Stimulated activated CD8-positive, alpha-beta memory T cell treated with anti-CD3 and anti-CD28 coated beads, Interleukin-4, amount 100 ng/mL, for 48 hours (primary cell): ENCODE measurements at regions not wholly inside any gene's neighbourhood (a gene's known extent, or its start where the extent isn't known, plus 50 kb on each side); places are given as distances from the start of the nearest gene placed in this dataset.
"Not testable (repeated sequence)": the region's sequence is repeated elsewhere in the genome, so short reads cannot be mapped to it uniquely, and the experiment has no call there.

ENCODE experiments used
- DNase-seq: peaks from one replicate; pipeline ENCODE4 v3.0.0-alpha.2; 2020

DNA sequence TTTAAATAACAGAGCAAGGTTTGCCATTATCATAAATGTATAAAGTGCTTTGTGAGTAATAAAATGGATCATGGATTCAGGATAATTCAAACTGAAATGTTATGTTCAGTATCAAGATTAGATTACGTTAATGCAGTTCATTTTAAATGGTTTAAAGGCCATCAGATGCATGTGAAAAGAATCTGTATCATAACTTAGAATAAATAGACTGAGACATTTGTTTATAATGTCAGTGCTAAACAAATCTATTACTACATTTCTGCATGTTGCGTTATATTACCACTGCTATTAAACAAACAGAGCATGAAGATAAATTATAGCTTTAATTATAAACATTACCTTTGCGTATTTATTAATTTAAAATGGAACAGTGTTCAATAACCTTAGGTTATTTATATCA lies 160.2 kb downstream of the TOX3 start:
- no peak for DNase-seq

DNA sequence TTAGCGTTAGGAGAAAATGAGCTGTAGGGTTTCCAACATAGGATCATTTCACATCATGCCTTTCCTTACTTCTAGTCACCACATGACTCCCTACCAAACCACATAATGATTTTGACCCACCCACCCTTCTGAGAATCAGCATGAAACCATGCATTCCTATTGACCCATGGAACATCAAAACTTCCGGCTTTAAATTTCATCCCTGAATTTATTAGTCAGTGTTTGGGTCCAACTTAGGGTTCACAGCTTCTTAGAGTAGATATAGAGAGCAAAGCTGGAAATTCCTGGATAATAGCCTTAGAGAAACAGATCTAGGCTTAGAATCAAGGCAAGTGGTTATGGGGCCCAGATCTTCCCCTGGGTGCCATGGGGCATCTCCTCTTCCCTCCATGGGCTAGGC lies 162.6 kb downstream of the TOX3 start:
- no peak for DNase-seq

DNA sequence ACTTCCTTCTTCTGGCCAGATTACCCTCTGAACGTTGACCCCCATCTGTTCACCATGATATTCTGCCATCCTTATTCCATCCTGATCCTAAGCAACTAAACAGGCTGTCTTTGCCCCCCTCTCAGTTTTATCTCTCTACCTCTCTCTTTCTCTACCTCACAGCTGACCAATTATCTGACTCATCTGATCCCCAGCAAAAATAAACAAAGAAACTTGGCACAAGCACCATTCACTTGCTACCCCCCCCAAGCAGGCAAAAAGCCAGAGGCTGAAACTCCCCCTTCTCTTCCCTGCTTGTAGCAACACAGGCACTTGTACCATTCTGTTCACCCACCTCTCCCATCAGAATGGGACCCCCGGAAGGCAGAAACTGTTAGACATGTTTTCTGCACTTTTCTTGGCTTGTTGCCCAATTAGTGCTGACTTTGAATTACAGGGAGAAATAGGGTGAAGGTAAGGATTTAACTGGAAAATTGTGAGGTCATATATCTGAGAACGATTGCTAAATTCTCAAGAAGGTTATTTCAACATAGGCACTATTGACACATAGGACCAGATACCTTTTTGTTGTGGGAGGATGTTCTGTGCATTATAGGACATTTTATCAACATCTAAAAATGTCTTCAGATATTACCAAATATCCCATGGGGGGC lies 163.2 kb downstream of the TOX3 start:
- DNase-seq = no peak

DNA sequence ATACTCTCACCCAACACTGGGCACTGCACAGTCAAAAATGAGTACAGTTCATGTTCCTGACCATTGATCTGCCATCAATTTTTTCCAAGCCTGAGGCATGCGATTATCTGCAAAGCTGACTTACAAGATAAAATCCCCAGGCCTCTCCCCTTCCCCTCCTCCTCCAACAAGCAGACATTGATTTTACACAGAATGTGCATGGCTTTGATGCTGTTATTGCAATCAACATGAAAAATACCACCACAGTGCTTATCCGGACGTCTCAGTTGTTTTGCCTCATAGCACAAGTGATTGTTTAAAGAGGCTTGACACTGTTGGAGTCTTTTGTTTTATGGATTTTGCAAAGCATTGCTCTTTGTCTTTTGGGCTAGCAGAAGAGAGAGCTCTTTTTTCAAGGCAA lies 163.8 kb downstream of the TOX3 start:
- DNase-seq = no peak

DNA sequence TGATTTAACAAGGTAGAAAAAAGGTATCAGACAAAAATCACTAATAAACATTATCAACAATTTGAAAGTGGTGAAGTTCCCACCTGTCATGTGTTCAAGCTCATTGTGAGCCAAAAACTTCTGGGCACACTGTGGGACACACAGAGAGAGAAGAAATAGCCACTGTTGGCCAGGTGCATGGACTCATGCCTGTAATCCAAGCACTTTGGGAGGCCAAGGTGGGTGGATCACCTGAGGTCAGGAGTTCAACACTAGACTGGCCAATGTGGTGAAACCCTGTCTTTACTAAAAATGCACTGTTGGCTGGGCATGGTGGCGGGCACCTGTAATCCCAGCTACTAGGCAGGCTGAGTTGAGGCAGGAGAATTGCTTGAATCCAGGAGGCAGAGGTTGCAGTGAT lies 167.4 kb downstream of the TOX3 start:
- DNase-seq = no peak

DNA sequence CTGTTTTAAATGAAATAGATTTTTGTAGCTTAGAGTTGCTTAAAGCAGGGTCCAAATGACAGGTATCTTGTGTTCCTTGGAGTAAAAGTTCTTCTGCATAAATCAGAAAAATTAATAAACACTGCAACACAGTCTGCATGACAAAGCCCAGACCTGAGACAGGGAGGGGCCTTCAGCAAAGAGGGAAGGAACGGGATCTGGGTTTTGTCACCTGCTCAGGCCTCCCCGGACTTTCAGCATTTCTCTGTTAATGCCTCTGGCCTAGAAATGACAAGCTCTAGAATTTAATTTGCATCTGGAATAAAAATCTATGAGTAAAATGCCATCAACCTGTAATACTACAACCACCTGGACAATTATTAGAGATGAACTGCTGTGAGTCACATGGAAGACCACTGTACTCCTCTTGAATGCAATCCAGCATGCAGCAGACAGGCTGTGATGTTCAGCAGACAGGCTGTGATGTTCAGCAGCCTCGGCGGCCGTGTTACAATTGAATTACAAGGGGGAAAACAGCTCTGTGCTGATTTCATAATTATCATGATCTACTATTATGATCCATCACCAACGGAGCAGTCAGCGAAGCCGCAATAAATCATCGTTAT lies 170.2 kb downstream of the TOX3 start:
- DNase-seq = no peak

DNA sequence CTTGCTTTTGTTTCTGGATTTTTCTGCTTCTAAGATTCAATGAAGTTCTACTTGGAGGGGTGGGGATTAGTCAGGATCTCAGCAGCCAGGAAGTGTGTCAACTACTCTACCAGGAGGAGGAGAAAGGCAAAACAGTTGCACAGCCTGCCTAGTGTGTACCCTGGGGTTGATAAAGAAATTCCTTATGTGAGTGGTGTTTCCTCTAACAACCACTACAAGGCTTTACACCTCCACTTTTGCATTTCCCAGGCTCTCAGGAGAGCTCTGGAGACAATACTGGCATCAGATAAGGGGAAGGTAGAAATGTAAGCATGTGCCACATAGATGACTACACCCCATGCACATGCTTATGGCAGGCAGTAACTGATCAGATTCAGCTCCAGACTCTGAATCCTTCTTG lies 174.6 kb downstream of the TOX3 start:
- DNase-seq = no peak

DNA sequence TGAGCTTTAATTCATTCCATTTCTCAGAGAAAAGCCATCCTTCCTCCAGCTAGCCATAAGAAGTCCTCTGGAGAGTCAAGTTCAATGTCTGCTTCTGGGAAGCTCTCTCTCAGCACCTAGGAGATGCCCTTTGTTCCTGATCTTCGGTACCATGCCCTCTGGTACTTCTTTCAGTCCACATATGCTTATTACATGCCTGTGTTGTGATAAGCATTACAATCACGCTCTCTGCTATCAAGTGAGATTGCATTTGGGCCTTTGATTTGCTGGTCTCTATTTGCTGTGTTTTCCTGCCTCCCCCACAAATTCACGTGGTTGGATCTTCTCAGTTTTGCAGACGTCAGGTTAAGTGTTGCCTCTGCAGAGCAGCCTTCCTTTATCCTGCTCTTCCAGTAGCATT lies 178.1 kb downstream of the TOX3 start:
- DNase-seq = no peak

DNA sequence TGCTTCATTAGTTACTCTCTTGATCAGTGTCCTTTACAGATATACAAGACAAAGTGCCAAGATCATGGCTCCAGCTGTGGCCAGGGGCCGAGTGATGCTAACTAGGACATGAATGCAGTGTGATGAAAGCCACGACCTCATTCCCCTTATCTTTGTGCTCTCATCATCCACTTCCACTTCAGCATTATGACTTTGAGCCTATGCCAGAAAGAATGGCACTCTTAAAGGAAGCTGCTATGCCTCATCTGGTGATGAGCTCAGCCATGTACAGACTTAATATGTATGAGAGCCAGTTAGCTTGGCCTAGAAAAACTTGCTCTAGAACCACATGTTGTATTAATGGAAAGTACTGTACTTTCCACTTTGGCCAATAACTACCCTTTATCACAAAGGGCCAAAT lies 179.1 kb downstream of the TOX3 start:
- no peak for DNase-seq

DNA sequence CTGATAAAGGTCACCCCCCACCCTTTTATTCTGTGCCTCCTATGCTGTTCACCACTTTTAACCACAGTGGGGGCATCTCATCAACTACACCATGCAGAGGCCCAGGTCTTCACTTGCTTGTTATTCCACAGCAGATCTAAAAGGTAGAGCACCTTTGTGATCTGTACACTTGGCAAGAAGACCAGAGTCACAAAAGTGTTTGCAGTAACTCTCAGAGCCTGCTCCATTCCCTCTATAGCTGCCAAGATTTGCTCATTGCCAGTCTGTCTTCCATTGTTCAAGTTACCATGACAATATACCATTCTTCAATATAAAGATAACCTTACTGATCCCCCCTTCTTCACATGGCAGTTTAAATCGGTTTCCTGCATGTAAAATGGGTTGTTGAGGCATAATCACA lies 180.0 kb downstream of the TOX3 start:
- DNase-seq = no peak

DNA sequence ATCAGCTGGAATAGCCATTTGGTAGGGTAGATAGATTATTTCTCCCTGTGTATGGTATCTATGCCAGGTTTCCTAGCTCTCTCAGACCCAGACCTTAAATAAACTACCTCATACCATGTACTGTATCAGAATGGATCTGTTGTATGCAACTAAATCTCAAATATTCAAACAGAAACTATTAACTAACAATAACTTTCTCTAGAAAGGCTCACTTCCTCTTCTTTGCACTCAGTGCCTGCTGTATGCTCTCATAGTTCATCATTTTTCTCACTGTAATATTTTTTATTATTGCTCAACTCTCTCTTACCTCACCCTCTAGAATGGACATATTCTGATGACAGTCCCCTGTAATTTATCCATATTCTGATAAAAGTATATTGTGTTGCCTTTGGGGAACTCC lies 182.4 kb downstream of the TOX3 start:
- no peak for DNase-seq

DNA sequence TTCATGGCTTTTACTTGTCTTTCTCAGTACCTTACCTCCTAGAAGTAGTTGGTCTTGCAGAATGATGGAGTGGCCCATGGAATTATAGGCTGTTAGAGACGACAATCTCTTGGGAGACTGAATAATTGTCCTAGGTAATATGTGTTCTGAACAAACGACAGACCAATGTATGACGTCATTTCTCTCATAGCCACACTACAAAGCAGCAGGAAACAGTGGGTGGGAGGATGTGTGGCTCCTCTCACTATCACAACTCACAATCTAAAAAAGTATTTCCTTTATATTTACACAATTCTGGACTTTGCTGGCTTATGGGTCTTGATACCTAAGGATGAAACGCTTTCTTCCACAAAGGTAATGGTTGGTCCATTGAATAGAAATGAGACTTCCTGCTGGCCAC lies 183.9 kb downstream of the TOX3 start:
- no peak for DNase-seq

DNA sequence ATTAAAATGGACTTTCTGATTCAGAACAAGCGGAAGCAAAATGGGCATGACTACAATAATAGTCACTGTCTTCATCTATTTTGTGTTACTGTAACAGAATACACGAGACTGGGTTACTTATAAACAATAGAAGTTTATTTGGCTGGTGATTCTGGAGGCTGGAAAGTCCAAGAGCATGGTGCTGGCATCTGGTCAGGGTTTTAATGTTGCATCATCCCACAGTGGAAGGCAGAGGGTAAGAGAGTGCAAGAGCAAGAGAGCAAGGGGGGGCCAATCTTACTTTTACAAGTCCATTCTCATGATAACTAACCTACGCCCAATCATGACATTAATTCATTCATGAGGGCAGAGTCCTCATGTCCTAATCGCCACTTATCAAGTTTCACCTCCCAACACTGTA lies 189.2 kb downstream of the TOX3 start:
- no peak for DNase-seq

DNA sequence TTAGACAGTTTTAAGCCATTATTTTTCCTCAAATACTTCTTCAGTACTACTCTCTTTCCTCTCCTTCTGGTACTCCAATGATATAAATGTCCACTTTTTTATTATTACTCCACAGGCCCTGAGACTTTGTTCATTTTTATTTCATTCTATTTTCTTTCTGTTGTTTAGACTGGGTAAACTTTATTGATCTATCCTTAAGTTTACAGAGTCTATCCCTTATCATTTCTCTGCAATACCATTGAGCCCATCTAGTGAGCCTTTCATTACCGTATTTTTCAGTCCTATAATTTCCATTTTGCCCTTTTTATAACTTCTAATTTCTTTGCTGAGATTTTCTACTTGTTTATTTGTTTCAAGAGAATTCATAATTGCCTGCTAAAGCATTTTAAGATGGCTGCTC lies 193.7 kb downstream of the TOX3 start:
- no peak for DNase-seq

DNA sequence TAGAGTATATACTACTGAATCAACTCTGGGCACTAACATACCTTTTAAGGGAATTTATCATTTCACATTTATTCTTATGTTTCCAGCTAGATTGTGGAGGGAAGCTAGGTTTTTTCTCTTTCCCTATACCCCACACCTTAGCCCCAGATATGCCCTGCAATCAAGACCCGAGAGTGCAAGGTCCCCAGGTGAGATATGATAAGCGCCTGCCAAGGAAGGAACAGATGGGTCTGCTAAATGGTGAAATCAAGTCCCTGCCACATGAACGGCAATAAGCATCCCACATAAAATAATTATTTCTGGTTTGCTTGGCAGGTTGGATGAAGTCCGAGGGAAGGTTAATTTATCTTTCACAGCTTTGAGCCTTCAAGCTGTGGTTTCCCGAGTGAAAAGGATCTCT lies 195.5 kb downstream of the TOX3 start:
- DNase-seq = no peak

DNA sequence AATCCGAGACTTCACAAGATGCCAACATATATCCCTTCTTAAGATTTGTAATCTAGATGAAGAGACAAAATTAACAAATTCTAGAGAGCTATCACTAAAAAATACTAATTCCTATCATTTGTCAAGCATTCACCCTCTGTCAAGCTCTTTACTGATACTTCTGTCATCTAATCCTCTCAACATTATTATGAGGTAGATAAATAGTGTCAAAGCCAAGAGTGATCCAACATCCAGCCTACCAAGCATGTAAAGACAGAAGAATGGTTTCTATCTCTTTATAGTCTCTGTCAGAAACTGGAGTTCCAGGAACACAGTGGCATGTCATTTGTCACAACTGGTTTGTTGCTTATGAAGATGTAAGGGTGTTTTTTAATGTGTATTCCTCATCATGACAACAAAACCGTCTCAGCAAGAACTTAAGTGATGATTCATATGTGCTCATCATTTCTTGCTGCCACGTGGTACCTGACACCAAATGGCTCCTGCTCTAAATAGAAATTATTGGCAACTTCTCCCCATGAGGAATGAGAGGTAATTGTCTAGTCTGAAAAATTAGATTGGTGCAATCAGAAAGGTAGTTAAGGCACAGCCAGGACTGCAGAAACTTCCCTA lies 196.8 kb downstream of the TOX3 start:
- DNase-seq = no peak

DNA sequence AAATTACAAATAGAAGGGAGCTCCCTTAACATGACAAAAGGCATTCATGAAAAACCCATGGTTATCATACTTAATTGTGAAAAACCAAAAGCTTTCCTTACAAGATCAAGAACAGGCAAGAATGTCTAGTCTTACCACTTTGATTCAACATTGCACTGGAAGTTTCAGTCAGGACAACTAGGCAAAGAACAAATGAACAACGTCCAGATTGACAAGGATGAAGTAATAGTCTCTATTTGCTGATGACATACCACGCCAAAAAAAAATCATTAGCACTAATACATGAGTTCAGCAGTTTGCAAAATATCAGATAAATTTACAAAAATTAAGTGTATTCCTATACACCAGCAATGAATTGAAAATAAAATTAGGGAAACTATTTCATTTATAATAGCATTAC lies 200.2 kb downstream of the TOX3 start:
- DNase-seq = no peak

DNA sequence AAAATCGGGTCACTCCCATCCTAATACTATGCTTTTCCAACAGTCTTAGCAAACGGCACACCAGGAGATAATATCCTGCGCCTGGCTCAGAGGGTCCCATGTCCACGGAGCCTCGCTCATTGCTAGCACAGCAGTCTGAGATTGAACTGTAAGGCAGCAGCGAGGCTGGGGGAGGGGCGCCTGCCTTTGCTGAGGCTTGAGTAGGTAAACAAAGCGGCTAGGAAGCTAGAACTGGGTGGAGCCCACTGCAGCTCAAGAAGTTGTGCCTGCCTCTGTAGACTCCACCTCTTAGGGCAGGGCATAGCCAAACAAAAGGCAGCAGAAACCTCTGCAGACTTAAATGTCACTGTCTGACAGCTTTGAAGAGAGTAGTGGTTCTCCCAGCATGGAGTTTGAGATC lies 213.3 kb downstream of the TOX3 start:
- DNase-seq = not testable (repeated sequence)

DNA sequence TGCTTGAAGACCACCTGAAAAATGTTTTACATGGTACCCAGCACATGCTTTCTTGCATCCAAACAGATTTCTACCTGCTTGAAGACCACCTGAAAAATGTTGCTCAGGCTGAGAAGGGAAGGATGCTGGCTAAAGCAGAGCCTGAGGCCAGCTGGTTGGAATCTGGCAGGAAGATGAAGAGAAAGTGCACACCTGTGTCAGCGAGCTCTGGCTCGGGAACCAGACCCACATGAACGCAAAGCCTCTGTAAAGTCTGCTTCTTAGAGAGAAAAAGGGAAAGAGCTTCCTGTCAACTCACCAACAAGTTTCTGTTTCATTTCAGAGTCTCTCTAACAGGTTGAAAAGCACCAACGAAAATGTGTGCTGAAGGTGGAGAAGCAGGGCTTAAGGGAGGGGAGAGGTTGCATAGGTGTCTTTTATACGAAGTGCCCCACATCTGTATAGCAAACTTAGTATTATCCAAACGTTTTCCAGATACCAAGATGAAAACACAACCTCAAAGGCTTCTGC lies 226.0 kb downstream of the TOX3 start:
- no peak for DNase-seq

DNA sequence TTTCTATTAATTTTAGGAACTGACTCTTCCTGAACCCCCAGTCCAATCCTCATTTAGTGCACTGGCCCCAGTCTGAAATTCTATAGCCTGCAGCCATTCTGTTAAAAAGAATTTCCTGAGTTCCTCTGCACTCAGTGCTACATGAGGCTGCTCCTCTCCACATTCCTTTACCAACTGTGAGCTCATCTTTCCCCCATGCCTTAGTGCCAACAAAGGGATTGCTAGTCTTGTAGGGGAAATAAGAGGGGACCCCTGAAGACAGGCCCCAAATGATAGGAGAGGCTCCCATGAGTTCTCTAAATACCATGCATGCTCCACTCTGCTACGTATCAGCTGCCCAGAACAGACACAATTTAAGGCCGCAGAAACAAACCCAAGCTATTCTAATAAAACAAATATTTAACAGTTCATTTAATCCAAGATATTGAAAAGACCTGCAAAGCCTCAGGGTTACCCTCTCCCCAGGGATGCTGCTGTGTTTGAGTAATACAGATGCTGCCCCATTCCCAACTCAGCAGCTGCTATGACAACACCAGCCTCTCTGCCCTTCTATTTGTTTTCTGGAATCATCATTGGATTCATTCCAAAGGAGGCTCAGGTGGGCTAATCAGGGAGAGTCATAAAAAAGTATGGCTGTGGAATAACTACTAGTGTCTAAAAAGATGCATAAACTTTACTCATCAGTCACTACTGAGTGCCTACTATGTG lies 228.5 kb downstream of the TOX3 start:
- no peak for DNase-seq

DNA sequence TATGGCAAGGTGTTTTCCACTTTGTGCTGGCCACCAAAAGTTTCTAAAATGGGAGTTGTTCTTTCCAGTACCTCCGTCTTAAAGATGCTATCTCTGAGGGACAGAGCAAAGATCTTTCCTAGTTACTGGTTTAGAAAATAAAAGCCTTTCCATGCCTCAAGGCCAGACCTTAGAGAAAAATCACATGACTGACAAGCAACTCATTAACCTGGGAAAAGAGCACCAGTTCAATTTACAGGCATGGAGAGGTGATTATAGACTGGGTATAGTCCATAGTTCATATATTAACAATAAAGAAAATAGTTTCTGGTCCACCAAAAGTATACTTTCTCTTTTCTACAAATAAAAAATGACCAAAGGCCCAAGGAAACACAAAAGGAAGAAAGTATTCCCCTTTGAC lies 230.7 kb downstream of the TOX3 start:
- no peak for DNase-seq

DNA sequence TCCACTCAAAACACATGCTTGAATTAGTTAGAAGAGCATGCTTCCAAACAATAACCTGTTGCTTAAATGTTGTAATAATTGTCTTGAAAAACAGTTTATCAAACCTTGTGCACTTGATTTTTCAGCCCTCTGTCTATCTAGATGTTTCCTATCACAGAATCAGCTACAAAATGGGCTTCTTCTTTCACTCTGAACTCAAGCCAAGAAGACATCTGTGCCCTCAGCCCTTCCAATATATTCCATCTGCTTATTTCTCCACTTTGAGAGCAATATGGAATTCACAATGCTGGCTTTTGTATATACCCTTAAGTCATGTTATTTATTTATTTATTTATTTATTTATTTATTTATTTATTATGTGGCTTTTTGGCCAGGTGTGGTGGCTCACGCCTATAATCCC lies 234.2 kb downstream of the TOX3 start:
- DNase-seq = no peak

DNA sequence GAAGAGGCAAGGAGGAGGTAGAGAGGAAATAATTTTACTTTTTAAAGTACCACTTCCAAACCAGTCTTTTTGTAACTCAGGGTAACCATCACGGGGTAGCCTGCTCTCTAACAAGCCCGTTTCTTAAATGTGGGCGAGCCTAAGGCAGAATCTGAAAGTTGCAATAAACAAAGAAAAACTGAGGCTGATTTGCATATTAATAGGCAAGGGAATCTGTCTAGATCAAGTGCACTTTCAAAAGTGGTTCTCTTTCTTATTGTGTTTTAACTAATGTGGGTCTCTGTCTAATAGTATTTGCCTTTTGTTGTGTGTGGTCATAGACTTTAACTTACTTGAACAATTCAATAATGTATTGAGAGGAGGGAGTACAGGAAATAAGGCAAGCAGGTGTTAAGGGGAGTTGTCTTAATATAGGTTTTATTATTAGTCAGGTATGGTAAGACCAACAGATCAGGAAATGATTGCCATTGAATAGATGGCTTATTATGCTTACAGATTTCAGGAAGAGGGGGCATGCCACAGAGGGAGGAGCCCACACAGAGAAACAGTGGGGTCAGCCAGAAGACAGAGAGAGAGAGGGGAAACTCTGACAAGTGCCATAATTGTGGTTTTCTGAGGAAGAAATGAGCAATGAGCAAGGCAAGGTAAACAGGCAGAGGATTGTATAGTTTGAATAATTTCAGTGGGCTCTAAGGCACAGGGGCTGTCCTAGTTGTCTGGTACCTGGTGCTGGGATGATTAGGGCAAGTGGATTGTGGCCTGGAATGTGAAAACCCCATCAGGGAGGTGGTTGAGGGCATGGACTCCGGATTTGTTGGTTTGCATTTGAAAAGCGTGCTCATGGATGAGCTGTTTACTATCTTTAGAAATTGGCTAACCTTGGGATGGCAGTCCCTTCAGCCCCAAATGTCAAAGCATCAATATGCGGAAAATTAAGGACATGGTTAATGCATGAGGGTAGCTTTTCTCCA lies 237.2 kb downstream of the TOX3 start:
- DNase-seq = no peak
